ENCODE measurements at regions not wholly inside any gene's neighbourhood (a gene's known extent, or its start where the extent isn't known, plus 50 kb on each side); places are given as distances from the start of the nearest gene placed in this dataset.

GRCh38 chr5:8894031-8894430, 651.8 kb downstream of the SEMA5A start:
- Histone ChIP-seq H3K4me3 (no peak overlapping the region), H3K27me3 (no peaks in the 10 kb centered on the region), H3K4me1 (no peaks in the 10 kb centered on the region), H3K36me3 (no peaks in the 10 kb centered on the region), H3K9me3 (no peaks in the 10 kb centered on the region), H3K27ac (no peak overlapping the region)
- WGBS, 2 donors (ENCODE audit: low coverage in 1 of 2): 32 to 37% methylated on average over 3 of the region's 3 CpGs
- in situ Hi-C loops (cut with MboI; ENCODE audit: low pct_ligation_motif_present in 1 of 4, low pct_unique_long_range_greater_than_20kb in 1 of 4, low sequenced_read_pairs in 3 of 4): no loop called here
- no peak for DNase-seq
- intact Hi-C loops (cut with DNase I; ENCODE audit: low total_unique reads): no loop called here
- TF ChIP-seq POLR2AphosphoS5 (IDR thresholded peaks at IDR 0.05): no peak
- TF ChIP-seq CTCF (IDR thresholded peaks at IDR 0.05): no peak
- TF ChIP-seq POLR2A (IDR thresholded peaks at IDR 0.05): no peak
- TF ChIP-seq EP300 (IDR thresholded peaks at IDR 0.05; ENCODE audit: low read depth): no peak

GRCh38 chr5:8895062-8895461, 650.8 kb downstream of the SEMA5A start:
- TF ChIP-seq EP300 (IDR thresholded peaks at IDR 0.05; ENCODE audit: low read depth) (no peak), CTCF (IDR thresholded peaks at IDR 0.05) (no peak), POLR2A (IDR thresholded peaks at IDR 0.05) (no peak), POLR2AphosphoS5 (IDR thresholded peaks at IDR 0.05) (no peak)
- no peak overlapping the region for H3K27ac ChIP-seq
- no peaks in the 10 kb centered on the region for H3K36me3 ChIP-seq
- H3K4me1 ChIP-seq: no peaks in the 10 kb centered on the region
- H3K27me3 ChIP-seq: no peaks in the 10 kb centered on the region
- no peaks in the 10 kb centered on the region for H3K9me3 ChIP-seq
- DNase-seq: no peak
- in situ Hi-C loops (cut with MboI; ENCODE audit: low pct_ligation_motif_present in 1 of 4, low pct_unique_long_range_greater_than_20kb in 1 of 4, low sequenced_read_pairs in 3 of 4): no loop called here
- intact Hi-C loops (cut with DNase I; ENCODE audit: low total_unique reads): no loop called here
- H3K4me3 ChIP-seq: no peak overlapping the region
- 81 to 86% methylated on average over 4 of the region's 4 CpGs for WGBS, 2 donors (ENCODE audit: low coverage in 1 of 2)

- intact Hi-C loops (cut with DNase I; ENCODE audit: low total_unique reads) (no loop called here), in situ Hi-C loops (cut with MboI; ENCODE audit: low pct_ligation_motif_present in 1 of 4, low pct_unique_long_range_greater_than_20kb in 1 of 4, low sequenced_read_pairs in 3 of 4) (no loop called here)
- no peak for TF ChIP-seq EP300 (IDR thresholded peaks at IDR 0.05; ENCODE audit: low read depth)
- TF ChIP-seq CTCF (IDR thresholded peaks at IDR 0.05): no peak
- TF ChIP-seq POLR2A (IDR thresholded peaks at IDR 0.05): no peak
- TF ChIP-seq POLR2AphosphoS5 (IDR thresholded peaks at IDR 0.05): no peak
- no peak for DNase-seq
- no peak overlapping the region for H3K4me3 ChIP-seq
- no peaks in the 10 kb centered on the region for H3K27me3 ChIP-seq
- no peaks in the 10 kb centered on the region for H3K4me1 ChIP-seq
- no peak overlapping the region for H3K27ac ChIP-seq
- no peaks in the 10 kb centered on the region for H3K9me3 ChIP-seq
- no peaks in the 10 kb centered on the region for H3K36me3 ChIP-seq
- 81% methylated on average over 1 of the region's 1 CpG; no CpG with 5 or more reads in 1 of the 2 donors for WGBS, 2 donors (ENCODE audit: low coverage in 1 of 2)
These were observed 650.3 kb downstream of the SEMA5A start for GRCh38 chr5:8895599-8895998.

- intact Hi-C loops (cut with DNase I; ENCODE audit: low total_unique reads): no loop called here
- Histone ChIP-seq H3K36me3 (no peaks in the 10 kb centered on the region), H3K27me3 (no peaks in the 10 kb centered on the region), H3K27ac (no peak overlapping the region), H3K9me3 (no peaks in the 10 kb centered on the region), H3K4me3 (no peak overlapping the region), H3K4me1 (no peaks in the 10 kb centered on the region)
- in situ Hi-C loops (cut with MboI; ENCODE audit: low pct_ligation_motif_present in 1 of 4, low pct_unique_long_range_greater_than_20kb in 1 of 4, low sequenced_read_pairs in 3 of 4): no loop called here
- no peak for DNase-seq
- WGBS, 2 donors (ENCODE audit: low coverage in 1 of 2): 89% methylated on average over 5 of the region's 5 CpGs; no CpG with 5 or more reads in 1 of the 2 donors
- TF ChIP-seq POLR2A (IDR thresholded peaks at IDR 0.05): no peak
- no peak for TF ChIP-seq EP300 (IDR thresholded peaks at IDR 0.05; ENCODE audit: low read depth)
- no peak for TF ChIP-seq CTCF (IDR thresholded peaks at IDR 0.05)
- no peak for TF ChIP-seq POLR2AphosphoS5 (IDR thresholded peaks at IDR 0.05)
These were observed 648.6 kb downstream of the SEMA5A start for GRCh38 chr5:8897316-8897715.

Data from transverse colon (tissue), 4 donors.